ENCODE measurements at regions not wholly inside any gene's neighbourhood (a gene's known extent, or its start where the extent isn't known, plus 50 kb on each side); places are given as distances from the start of the nearest gene placed in this dataset.

DNA sequence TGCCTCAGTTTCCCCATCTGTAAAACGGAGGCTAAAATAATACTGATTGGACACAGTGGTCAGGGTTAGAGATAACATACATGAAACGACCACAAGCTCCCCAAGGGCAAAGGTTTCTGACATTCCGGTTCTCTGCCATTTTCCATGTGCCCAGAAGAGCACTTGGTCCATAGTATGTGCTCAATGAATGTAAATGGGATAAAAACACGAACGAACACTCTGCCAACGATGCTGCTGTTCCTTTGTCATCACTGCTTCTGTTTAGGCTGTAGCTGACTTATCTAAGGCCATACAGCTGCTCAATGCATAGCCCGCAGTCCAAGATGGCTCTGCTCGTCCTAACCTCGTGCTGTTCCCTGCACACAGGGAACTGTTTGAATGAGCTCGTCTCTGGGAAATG is 102.0 kb downstream of the RMI2 start:
- DNase-seq = no peak

DNA sequence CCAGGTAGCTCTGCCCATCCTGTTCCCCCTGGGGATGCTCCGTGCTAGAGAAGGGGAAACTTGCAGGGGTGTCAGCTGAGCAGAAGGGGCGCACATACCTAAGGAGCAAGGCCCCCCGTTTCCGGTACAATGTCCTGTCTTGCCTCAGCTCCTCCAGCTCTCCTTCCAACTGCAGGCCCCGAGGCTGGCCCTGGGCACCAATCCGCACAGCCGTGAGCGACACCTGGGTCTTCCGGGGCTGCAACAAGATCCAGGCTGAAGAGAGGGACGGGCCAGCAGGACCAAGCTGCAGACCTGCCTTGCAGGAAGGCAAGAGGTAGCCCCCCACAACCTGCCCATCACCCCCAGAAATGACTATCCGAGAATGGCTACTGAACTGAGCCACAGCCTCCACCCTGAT is 102.6 kb downstream of the RMI2 start:
- no peak for DNase-seq

DNA sequence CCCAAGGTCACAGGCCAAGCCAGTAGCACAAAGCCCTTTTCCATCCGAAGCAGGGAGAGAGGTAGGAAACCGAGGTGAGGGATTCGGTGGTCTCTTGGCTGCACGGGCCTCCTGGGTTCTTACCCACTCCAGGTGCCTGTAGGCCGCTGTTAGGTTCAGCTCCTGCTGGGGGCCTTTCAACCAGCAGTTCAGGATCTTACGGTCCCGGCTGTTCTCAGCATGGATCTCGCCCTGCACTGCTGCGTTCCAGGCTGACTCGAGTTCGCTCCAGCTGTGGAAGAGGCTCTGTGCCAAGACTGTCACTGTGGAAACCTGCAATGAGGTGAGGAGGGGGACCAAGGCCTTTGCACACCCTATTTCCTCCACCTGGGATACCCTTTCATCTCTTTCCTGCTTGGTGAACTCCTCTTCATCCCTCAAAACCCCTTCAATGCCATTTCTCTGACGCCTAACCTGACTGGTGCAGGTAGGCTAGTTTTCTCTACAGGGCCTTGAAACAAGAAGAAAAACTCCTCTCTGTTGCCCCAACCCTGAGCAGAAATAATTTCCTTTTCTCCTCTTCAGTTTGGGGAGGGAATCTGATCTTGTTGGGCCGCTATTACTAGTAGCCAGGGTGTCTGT is 103.6 kb downstream of the RMI2 start:
- DNase-seq = no peak

DNA sequence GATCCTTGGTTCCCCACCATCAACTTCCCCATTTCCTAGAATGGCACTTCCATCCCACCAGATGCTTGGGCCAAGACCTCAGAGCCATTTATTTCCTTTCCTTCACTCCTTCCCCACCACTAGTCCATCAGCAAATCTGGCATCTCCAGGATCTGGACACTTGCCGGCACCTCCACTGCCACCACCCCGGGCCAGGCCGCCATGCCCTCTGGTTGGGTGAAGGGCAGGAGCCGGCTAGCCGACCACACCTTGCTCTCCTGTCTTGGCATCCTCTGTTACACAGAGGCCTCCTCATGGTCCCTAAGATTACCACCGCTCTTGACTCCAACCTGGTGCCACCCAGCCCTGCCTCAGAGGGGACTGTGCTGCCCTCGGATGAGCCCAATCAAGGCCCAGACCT is 104.5 kb downstream of the RMI2 start:
- no peak for DNase-seq

DNA sequence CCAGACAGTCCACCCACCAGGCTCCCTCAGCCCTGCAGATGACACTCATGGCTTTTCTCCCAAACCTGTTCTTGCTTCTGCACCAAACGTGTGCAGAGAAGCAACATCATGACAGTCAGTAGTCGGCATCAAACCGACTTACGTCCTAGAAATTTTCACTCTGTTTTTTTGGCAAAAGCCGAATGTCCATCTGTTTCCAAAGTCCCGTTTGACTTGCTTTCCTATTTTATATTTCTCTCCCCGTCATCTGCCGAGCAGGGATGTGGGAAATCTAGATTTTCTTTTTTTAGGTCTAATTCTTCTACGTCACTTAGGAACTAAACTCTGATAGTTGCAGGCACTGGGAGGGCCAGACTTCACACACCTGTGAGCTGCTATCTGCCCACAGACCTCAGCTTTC is 104.9 kb downstream of the RMI2 start:
- DNase-seq = no peak

DNA sequence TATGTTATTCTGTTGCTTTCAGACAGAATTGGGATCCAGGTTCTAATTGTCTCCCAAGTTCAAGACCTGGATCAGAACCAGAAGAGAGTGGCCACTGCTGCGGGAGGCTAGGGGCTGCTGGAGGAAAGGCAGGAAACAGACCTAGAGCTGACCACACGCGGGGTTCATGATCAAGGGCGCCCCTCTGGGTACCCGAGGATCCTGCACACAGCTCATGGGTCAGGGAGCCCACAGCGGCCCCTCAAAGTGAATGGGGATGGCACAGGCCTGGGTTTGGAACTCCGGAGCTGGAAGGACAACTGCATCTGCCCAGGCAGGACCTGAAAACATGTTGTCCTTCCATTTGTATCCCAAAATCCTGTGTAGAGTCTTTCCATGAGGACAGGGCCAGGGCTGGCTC is 107.0 kb downstream of the RMI2 start:
- no peak for DNase-seq

DNA sequence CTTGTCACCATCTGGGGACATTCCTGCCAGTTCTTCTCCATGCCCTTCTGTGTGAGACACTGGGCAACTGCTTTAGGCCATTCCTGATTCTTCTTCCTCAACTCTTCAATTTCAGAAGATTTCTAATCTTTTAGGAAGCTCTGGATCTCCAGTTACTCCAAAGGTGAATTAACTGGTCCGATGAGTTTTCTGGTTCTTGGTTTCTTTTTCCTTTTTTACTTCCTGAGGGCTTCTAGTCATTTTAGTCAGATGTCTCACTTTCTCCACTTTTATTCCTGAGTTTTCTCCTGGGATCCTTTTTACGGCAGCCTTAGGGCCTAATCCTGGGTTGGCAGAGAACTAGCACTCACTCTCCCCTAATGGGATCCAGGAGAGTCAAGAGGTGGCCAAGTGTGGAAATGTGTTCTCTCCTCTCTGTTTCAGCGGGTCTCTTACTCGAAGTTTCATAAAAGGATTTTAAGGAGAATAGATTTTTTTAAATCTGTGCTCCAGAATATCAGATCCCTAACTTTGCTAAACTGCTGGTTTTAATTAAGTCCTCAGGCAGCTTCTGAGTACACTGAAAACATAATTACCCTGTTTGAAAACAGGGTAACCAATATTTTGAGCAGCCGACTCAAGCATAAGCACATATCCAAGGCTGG is 107.6 kb downstream of the RMI2 start:
- DNase-seq = no peak

DNA sequence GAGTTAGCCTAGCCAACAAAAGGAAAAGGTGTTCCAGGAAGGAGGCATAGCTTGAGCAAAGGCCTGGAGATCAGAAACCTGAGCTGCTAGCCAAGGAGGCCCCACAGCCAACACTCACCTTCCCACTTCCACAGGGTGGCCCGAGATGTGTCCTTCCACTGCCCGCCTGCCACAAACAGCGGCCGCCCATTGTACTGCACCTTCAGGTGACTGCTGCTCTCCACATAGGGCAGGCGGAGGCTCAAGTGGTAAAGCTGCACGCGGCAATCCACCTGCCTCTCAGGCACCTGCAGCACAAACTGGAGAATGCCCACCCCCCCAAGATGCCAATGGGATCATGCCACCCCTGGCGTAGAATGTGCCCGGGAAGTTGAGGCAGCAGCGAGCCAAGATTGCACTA is 111.5 kb downstream of the RMI2 start:
- no peak for DNase-seq

DNA sequence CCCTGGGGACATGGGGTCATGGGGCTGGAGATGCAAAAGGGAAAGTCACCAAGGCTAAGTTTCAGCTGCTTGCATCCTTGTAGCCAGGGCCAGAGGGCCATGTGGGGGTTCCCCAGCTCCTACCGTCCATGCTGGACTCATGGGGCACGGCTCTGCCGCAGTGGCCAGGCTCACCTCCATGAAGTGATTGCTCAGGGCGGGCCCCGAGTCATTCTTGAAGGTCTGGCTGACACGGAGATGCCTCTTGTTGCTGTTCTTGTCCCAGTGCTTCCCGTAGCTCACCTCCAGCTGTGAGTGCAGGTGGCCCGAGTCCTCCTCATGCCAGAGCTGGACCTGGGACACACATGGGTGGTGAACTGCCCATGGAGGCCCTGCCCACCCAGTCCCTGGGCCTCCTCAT is 114.5 kb downstream of the RMI2 start:
- DNase-seq = no peak

DNA sequence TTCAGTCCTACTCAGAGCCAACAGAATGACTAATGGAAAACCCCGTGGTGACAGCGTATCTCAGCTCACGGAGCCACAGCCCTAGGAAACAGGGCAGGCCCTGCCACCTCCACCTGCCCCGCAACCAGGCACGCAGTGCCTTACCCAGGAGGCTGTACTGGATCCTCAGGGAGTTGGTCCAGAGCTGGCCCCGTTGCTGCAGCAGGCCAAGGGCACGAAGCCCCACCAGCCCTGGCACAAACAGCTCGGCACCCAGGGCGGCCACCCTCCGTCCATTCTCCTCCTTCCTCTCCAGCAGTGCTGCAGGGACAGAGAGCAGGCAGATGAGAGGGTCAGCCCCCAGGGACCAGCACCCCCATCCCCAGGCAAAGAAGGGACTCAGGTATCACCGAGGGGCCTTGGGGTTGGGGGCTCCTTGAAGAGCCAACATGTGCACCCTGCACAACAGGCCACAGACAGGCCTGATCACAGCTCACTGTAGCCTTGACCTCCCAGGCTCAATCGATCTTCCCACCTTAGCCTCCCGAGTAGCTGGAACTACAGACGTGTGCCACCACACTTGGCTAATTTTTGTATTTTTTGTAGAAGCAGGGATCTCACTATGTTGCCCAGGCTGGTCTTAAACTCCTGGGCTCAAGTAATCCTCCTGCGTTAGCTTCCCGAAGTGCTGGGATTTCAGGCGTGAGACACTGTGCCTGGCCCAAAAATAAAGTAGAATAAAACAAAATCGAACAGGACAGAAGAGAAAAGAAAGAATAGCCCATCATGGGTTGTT is 115.7 kb downstream of the RMI2 start:
- DNase-seq = no peak

DNA sequence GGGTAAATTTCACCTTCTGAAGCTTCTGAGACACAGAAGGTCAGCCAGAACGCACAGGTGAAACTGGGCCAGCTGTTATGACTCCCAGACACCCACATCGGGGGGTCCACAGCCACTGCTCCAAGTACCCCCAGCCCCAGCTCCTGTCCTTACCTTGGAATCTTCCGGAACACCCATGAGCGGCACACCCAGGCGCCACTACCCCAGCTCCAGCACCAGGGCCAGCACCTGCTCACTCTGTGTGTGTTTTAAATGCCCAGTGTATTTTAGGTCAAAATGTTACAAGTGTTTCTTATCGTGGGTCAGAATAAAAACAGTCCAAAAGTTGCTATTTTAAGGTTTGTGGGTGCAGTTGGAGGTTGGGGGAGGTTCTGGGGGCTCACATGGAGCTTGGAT is 116.3 kb downstream of the RMI2 start:
- DNase-seq = no peak

DNA sequence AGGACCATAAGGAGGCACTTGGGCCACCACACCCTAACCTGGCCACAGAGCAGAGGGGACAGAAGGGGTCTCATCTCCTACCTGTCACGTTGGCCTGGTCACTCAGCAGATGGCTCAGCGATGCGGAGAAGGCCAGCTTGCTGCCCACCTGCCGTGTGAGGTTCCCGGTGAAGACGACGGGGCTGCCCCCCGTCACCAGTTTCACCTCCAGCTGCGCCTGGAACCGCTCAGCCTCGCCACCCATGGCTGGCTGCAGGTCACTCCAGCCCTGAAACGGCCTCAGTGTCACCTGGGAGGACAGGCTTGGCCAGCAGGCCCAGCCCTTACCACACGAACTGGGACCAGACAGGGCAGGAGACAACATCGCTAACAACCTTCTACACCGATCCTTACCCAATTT is 116.8 kb downstream of the RMI2 start:
- DNase-seq = no peak

DNA sequence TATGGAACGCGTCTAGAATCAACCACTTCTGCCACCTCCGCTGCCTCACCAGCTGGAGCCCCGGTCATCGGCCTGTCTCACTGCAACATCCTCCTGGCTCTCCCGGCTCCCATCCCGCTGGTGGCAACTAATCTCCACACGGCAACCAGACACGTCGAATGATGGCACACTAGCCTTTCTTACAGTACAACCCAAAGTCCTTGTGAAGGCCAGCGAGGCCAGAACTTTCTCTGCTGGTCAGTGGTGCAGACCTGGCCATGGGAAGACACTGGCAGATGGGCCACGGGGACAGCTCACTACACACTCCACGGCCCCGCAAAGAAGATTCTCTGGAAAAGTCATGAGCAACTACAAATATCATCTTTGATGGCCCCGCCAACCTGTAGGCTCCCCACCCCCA is 117.6 kb downstream of the RMI2 start:
- DNase-seq = no peak

DNA sequence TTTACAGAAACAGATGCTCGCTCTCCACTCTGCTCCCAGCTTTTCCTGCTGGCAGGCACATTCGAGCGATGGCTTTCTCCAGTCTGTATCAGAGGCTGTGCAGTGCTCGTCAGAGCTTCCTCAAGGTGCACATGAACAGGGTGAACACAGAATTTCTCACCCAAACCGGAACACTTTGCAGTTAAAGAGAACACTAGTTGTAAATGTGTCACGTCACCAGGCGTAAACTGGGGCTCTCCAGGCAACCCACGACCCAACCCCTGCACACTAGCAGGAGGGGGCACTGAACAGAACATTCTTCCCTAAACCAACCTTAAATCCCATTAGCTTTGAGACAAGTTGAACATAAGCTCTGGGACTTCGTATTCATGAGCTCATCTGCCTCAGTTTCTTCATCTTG is 119.0 kb downstream of the RMI2 start:
- no peak for DNase-seq

DNA sequence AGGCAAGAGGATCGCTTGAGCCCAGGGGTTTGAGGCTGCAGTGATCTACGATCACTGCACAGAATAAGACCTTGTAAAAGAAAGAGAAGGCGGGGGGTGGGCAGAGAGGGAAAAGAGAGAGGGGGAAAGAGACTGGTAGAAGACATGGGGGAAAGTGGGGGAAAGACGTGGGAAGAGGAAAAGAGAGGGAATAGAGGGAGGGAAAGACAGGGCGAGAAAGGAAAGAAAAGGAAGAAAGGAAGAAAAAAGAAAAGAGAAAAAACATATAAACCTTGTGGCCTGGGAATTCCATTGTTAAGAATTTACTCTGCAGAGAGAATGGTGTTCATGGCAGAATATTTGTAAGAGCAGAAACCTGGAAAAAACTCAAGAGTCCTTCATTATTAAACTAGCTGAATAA is 120.4 kb downstream of the RMI2 start:
- no peak for DNase-seq

DNA sequence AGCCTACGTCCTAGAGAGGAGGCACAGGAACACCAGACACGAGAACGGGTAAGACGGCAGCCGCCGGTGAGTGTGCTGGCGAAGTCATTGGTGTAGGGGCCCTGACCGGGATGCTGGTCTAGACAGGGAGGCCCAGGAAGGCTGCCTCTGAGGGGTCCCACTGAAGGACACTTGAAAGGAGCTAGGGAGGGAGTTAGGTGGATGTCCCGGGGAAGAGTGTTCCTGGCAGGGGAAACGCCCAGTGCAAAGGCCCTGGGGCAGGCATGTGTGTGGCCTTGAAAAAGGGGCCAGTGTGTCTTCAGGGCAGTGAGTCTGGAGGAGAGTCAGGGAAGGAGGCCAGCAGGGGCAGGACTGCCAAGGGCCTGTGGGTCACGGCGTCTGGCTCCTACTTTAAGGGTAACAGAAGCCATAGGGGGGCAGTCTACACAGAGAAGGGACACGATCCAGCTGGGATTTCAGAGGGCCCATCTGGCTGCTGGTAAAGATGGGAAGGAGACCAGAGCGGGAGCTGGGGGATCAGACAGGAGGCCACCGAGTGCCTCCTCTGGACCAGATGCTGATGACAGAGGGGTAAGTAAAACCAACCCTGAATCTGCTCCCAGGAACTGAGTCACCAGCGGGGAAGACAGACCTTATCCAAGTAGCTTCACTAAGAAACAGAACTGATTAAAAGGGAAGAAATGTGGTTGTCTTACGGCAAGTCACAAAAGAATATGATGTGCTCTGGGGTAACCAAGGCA is 115.9 kb downstream of the LITAF start:
- no peak for DNase-seq

DNA sequence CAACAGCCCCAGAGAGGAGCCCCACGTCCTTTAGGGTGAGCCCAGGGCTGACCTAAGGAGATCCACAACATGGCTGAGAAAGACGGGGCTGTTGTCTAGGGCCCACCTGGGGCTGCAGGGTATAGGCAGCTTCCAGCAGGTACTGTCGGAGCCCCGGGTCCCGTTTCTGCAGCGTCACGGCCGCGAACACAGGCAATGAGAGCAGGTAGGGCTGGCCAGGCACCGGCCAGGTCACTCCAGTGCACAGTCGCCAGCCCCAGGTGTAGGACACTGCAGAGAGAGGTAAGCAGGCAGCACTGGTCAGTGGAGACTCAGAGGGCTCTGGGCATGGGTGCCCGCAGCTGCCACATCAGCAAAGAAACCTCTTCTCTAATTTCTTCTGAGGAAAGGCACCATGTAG is 115.2 kb downstream of the LITAF start:
- DNase-seq = no peak

DNA sequence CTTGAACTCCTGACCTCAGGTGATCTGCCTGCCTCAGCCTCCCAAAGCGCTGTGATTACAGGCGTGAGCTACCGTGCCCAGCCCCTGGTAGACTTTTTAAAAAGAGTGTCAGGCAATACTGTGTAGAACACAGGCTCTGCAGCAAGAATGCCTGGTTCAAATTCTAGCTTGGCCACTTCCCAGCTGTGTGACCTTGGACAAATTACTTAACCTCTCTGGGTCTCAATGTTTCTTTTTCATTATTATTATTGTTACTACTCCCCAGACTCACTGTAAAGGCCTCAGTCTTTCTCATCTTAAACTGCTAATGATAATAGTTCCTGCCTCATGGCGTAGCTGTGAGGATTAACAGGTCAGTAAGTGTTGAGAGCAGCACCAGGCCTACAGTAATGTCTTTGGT is 114.3 kb downstream of the LITAF start:
- no peak for DNase-seq

DNA sequence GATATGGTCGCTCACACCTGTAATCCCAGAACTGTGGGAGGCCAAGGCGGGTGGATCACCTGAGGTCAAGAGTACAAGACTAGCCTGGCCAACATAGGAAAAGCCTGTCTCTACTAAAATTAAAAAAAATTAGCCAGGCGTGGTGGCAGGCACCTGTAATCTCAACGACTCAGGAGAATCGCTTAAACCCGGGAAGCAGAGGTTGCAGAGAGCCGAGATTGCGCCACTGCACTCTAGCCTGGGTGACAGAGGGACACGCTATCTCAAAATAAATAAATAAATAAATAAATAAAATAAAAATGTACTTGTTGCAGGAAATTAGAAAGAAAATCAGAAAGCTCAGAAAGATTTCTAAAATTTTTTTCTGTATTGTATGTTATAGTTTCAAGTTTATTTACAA is 113.9 kb downstream of the LITAF start:
- DNase-seq = no peak

DNA sequence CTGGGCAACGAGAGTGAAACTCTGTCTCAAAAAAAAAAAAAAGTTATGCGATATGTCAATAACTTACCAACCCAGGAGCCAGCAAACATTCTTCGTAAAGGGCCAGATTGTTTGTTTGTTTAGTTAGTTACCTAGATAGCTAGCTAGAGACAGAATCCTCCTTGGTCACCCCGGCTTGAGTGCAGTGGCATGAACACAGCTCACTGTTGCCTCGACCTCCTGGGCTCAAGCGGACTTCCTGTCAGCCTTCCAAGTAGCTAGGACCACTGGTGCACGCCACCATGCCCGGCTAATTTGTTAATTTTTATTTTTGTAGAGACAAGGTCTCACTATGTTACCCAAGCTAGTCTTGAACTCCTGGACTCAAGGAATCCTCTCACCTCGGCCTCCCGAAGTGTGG is 113.0 kb downstream of the LITAF start:
- DNase-seq = no peak

DNA sequence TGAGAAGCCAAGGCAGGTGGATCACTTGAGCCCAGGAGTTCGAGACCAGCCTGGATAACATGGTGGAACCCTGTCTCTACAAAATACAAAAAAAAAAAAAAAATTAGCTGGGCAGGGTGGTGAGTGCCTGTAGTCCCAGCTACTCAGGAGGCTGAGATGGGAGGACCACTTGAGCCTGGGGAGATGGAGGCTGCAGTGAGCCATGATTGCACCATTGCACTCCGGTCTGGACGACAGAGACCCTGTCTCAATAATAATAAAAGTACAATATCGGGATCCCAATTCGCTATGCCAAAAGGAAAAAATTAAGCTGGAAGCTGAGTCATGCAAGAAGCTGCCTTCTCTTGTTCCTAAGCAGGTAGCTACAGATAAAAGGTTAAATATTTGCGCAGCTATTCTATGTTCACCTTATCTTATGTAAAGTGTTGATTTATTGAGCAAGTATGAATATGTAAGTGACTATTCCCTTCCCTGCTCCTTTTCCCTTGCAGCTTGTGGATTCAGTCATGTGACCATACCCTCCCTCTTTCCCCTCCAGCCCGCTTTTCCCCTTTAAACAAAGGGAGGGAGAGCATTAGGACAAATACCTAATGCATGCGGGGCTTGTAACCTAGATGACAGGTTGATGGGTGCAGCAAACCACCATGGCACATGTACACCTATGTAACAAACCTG is 112.0 kb downstream of the LITAF start:
- no peak for DNase-seq

DNA sequence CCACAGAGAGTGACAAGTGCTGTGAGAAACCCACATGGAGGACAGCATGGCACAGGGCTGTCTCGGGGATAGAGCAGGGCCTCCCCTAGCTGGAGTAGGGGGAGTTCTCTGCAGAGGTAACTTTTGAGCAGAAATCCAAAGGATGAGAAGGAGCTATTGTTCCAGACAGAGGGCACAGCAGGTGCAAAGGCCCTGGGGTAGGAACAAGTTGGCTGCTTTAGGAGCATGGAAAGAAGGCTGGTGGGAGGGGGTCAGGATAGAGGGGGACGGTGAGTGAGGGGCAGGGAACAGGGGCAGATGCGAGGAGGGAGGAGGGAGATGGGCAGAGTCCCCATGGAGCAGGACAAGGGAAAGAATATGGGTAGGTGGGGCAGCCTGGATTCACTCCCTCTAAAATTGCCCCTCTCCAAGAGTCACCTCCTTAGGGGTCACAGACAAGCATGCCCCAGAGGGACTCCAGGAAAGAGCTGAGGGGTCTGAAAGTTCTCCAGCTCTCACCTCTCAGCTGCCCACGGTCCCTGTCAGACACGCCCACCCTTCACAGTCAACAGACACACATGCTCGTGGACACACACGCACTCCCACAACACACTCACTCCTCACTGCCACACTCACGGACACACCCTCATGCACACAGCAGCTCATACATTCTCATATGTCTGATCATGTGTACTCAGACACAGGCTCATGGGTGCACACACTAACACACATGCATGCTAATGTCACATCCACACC is 110.7 kb downstream of the LITAF start:
- DNase-seq = no peak

DNA sequence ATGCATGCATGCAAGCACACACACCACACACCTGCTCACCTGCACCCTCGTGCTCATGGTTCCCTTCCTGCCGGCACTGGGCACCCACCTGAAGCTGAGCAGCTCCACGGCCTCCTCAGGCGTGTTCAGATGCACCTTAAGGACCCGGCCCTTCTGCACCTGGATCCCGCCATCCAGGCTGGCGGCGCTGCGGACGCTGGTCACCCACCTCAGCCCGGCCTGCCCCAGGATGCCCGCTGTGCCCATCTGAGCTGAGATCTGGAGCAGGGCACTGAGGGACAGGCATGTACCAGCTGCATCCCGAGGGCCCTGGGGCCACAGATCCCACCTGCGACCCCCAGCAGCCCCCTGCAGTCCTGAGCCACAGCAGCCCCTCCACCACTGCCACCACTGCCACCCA is 110.0 kb downstream of the LITAF start:
- DNase-seq = no peak

All from stimulated activated CD4-positive, alpha-beta T cell treated with anti-CD3 and anti-CD28 coated beads, Interleukin-4, amount 100 ng/mL, for 1 hour (primary cell).